ENCODE measurements at regions not wholly inside any gene's neighbourhood (a gene's known extent, or its start where the extent isn't known, plus 50 kb on each side); places are given as distances from the start of the nearest gene placed in this dataset.
A peak's percentile ranks its signal among the peaks of the same experiment; 100 is the strongest.

DNA sequence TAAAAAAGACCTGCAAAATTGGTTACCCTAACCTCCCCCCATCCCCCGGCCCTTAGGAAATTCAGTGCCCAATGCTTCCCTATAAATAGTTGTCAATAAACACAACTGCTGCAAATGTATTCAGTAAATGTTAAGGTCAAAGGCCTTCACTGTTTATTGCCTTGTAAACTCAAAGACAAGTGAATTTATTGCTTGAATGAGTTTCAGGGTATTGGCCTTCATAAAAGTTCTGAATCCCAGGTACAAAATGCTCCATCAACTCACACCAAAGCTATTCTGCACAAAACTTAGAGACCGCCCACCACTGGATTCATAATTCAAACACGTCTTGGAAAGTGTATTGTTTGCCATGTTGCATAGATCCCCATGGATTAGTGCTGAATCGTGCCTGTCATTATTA is 63.3 kb upstream of the CDKN3 start:
- no peak for DNase-seq

DNA sequence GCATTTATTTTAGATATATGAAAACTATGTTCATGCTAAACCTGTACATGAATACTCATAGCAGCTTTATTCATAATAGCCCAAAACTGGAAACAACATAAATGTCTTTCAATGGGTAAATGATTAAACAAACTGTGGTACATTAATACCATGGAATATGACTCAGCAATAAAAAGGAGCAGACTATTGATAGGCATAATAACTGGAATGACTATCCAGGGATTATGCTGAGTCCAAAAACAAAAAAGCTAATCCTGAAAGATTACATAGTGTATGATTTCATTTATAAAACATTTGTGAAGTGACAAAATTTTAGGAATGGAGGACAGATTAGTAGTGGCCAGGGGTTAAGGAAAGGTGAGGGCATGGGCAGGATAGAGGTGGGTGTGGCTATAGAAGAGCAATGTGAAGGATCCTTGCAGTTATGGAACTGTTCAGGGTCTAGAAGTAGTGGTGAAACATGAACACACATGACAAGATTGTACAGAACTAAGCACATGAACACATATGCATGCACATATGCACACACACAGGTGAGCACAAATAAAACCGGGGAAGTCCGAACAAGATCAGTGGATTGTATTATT is 61.1 kb upstream of the CDKN3 start:
- no peaks in the 10 kb centered on the region for H3K27me3 ChIP-seq
- no peak overlapping the region for H3K4me3 ChIP-seq
- no peaks in the 10 kb centered on the region for H3K36me3 ChIP-seq
- intact Hi-C loops (cut with DNase I) = no loop called here
- H3K27ac ChIP-seq = no peak overlapping the region
- 97 to 98% methylated on average over 2 of the region's 2 CpGs for WGBS, 2 donors
- H3K4me1 ChIP-seq = peaks cover 0 to 11% (median 3%) of the 10 kb centered on the region in 4 donors
- TF ChIP-seq, protein P1, sequence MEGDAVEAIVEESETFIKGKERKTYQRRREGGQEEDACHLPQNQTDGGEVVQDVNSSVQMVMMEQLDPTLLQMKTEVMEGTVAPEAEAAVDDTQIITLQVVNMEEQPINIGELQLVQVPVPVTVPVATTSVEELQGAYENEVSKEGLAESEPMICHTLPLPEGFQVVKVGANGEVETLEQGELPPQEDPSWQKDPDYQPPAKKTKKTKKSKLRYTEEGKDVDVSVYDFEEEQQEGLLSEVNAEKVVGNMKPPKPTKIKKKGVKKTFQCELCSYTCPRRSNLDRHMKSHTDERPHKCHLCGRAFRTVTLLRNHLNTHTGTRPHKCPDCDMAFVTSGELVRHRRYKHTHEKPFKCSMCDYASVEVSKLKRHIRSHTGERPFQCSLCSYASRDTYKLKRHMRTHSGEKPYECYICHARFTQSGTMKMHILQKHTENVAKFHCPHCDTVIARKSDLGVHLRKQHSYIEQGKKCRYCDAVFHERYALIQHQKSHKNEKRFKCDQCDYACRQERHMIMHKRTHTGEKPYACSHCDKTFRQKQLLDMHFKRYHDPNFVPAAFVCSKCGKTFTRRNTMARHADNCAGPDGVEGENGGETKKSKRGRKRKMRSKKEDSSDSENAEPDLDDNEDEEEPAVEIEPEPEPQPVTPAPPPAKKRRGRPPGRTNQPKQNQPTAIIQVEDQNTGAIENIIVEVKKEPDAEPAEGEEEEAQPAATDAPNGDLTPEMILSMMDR (IDR thresholded peaks at IDR 0.05) = no peak
- no peak for TF ChIP-seq POLR2A (IDR thresholded peaks at IDR 0.05)
- DNase-seq = no peak
- H3K9me3 ChIP-seq = no peaks in the 10 kb centered on the region

More for the DNA sequence above, 63.3 kb upstream of the CDKN3 start:
- Histone ChIP-seq H3K27ac (no peak overlapping the region), H3K36me3 (no peaks in the 10 kb centered on the region), H3K4me3 (no peak overlapping the region), H3K27me3 (no peaks in the 10 kb centered on the region), H3K4me1 (peaks cover 0 to 11% (median 7%) of the 10 kb centered on the region in 4 donors), H3K9me3 (no peaks in the 10 kb centered on the region)
- TF ChIP-seq, protein P1 (IDR thresholded peaks at IDR 0.05) = no peak
- TF ChIP-seq EP300 (IDR thresholded peaks at IDR 0.05) = no peak
- TF ChIP-seq POLR2AphosphoS5 (IDR thresholded peaks at IDR 0.05) = no peak
- TF ChIP-seq POLR2A (IDR thresholded peaks at IDR 0.05) = no peak
- intact Hi-C loops (cut with DNase I) = no loop called here
- 12 to 71% methylated on average over 4 of the region's 4 CpGs for WGBS, 2 donors

DNA sequence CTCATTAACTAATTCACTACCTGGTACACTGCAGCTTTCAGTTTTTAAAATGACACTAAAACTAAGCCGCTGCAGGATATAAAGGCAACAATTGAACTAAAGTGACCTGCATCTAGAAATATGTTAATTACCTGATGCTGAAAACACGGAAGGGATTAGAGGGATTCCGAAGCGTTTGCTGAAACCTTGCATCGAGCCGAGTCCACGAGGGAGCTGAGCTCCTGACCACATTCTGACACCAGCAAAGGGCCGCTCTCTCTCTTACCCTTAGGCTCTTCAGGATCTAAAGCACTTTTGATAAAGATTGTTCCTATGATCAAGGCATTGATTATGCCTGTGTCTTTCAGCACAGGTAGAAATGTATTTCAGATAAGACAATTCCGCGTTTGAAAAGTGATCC is 59.5 kb upstream of the CDKN3 start:
- Histone ChIP-seq H3K36me3 (no peaks in the 10 kb centered on the region), H3K27ac (no peak overlapping the region), H3K27me3 (no peaks in the 10 kb centered on the region), H3K9me3 (no peaks in the 10 kb centered on the region), H3K4me1 (peaks cover 0 to under 1% (median 0%) of the 10 kb centered on the region in 4 donors), H3K4me3 (no peak overlapping the region)
- no peak for DNase-seq
- TF ChIP-seq POLR2AphosphoS5 (IDR thresholded peaks at IDR 0.05) (no peak), EP300 (IDR thresholded peaks at IDR 0.05) (no peak), POLR2A (IDR thresholded peaks at IDR 0.05) (no peak)
- TF ChIP-seq, protein P1 (IDR thresholded peaks at IDR 0.05) = no peak
- 83 to 88% methylated on average over 10 of the region's 10 CpGs for WGBS, 2 donors
- intact Hi-C loops (cut with DNase I) = no loop called here

DNA sequence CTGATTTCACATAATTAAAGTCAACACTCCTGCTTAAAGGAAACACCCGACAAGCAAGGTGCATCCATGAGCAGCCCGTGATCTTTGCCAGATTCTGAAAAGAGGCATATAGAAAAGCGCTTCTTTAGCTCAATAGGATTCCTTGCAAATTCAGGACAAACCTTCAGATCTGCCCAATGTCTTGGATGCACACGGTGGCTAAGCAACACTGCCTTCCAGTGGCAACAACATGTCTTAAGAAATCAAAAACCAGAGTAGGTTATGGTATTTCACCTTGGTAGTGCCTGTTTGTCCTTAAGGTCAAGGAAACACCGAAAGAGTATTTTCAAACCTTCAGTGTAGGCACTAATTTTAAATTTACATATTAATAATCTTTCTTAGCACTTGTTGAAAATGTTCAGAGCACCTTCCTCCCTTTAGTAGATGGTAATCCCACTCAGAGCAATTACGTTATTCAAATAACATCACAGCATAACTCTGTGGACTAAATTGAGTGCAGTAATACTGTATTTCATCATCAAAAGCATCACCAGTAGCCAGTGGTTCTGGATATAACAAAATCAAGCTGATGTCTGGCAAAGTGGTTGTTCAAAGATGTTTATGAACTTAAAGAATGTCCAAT is 58.0 kb upstream of the CDKN3 start:
- no peak for DNase-seq
- TF ChIP-seq POLR2A (IDR thresholded peaks at IDR 0.05) = no peak
- no peak for TF ChIP-seq POLR2AphosphoS5 (IDR thresholded peaks at IDR 0.05)
- TF ChIP-seq, protein P1 (IDR thresholded peaks at IDR 0.05) = peak in 2 of 4 experiments; percentile 22 to 26
- TF ChIP-seq EP300 (IDR thresholded peaks at IDR 0.05) = no peak
- Histone ChIP-seq H3K27me3 (no peaks in the 10 kb centered on the region), H3K9me3 (no peaks in the 10 kb centered on the region), H3K4me3 (no peak overlapping the region), H3K27ac (no peak overlapping the region), H3K36me3 (no peaks in the 10 kb centered on the region), H3K4me1 (no peaks in the 10 kb centered on the region)
- 41 to 52% methylated on average over 6 of the region's 6 CpGs for WGBS, 2 donors
- intact Hi-C loops (cut with DNase I) = no loop called here
